IPS DF 6.9 (cell line): ENCODE measurements at regions not wholly inside any gene's neighbourhood (a gene's known extent, or its start where the extent isn't known, plus 50 kb on each side); places are given as distances from the start of the nearest gene placed in this dataset.

ENCODE experiments used
- DNase-seq: peaks from one replicate; pipeline ENCODE4 v3.0.0-alpha.2; 2013; ENCODE audit warnings: low read depth, low spot score
- H3K27ac ChIP-seq: one replicate; pipeline ENCODE4 v1.5.1; 2013; ENCODE audit warnings: low read length, control low read depth
- H3K27me3 ChIP-seq: 2 replicates; pipeline ENCODE4 v1.6.1; 2013; ENCODE audit warnings: mild to moderate bottlenecking, low read length; ENCODE audit not compliant: control insufficient read depth, insufficient read depth
- H3K36me3 ChIP-seq: 2 replicates; pipeline ENCODE4 v1.6.1; 2013; ENCODE audit warnings: low read length; ENCODE audit not compliant: control insufficient read depth, insufficient read depth
- H3K4me1 ChIP-seq: 2 replicates; pipeline ENCODE4 v1.6.1; 2013; ENCODE audit warnings: low read length; ENCODE audit not compliant: control insufficient read depth, insufficient read depth
- H3K4me3 ChIP-seq: 2 replicates; pipeline ENCODE4 v1.5.1; 2013; ENCODE audit warnings: mild to moderate bottlenecking, low read length
- H3K9me3 ChIP-seq: 2 replicates; pipeline ENCODE4 v1.6.1; 2013; ENCODE audit warnings: low read length, inconsistent platforms; ENCODE audit not compliant: control insufficient read depth, insufficient read depth
- WGBS: extraction: QIAGEN DNeasy Blood & Tissue Kit; methylation state at CpG from one replicate; pipeline ENCODE4 v1.1.7; 2013; ENCODE audit warnings: mixed read lengths, missing lambda C conversion rate; ENCODE audit not compliant: insufficient read length, insufficient coverage; 5-methylcytosine and 5-hydroxymethylcytosine counted together

DNA sequence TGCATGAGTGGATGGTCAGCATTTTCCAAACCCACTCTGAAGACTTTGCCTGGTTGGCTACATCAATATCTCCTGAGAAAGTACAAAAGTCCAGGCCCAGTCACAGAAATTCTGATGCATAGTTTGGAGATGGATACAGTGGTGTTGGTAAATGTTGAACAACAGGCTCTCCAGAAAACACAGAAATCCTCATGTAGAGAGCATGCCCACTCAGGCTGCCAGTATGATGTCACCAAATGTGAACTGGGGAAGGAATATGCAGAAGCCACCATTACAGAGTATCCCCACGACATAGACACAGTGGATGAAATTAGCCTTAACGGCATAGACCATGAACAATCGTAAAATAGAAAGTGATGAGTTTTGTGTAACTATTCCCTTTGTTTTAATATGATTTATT is 97.1 kb upstream of the NXT1 start:
- Histone ChIP-seq H3K4me1 (no peaks in the 10 kb centered on the region), H3K36me3 (no peaks in the 10 kb centered on the region), H3K4me3 (no peak overlapping the region), H3K27me3 (no peaks in the 10 kb centered on the region), H3K27ac (no peak overlapping the region), H3K9me3 (no peaks in the 10 kb centered on the region)
- DNase-seq: no peak
- WGBS: no CpG with 5 or more reads among the region's 3 CpGs

DNA sequence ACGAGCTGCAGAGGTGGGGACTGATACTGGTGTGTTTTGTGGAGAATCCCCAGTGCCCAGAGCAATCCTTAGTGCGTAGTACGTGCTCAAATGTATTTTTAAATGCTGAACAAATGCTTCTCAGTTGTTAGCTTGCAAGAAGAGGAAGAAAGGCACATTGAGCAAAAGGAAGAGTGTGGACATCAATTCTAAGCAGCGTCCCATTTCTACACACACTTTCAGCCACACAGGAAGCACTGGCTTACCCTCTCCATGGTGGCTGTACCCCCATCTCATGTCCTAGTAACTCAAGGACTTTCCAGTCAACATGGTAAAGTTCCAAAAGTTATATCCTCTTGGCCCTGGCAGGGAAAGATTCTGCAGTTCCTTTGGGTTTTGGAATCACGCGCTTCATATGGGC is 98.8 kb upstream of the NXT1 start:
- no peak for DNase-seq
- no peaks in the 10 kb centered on the region for H3K27me3 ChIP-seq
- no peak overlapping the region for H3K27ac ChIP-seq
- no peaks in the 10 kb centered on the region for H3K9me3 ChIP-seq
- H3K36me3 ChIP-seq: no peaks in the 10 kb centered on the region
- no peak overlapping the region for H3K4me3 ChIP-seq
- H3K4me1 ChIP-seq: no peaks in the 10 kb centered on the region
- no CpG with 5 or more reads among the region's 6 CpGs for WGBS

DNA sequence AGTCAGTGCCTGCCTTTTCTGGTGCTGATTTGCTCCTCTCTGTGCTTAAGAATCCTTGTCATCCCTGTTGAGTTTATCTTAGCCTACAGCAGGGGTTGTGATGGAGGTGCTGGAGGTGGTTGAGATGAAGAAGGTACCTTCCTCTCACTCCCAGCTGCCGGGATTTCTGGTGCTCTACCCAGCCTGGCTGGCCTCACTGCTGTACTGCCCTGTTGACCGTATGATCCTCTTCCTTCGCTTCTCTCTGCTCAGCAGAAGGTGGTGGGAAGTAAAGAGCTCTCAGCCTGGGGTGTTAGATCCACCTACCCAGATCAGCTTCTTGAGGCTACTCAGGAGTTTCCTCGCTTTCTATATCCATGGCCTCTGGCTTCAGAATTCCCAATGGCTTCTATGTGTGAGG is 101.0 kb upstream of the NXT1 start:
- H3K4me3 ChIP-seq: no peak overlapping the region
- H3K27me3 ChIP-seq: no peaks in the 10 kb centered on the region
- H3K27ac ChIP-seq: no peak overlapping the region
- WGBS: no CpG with 5 or more reads among the region's 4 CpGs
- no peak for DNase-seq
- H3K36me3 ChIP-seq: no peaks in the 10 kb centered on the region
- no peaks in the 10 kb centered on the region for H3K4me1 ChIP-seq
- H3K9me3 ChIP-seq: no peaks in the 10 kb centered on the region

DNA sequence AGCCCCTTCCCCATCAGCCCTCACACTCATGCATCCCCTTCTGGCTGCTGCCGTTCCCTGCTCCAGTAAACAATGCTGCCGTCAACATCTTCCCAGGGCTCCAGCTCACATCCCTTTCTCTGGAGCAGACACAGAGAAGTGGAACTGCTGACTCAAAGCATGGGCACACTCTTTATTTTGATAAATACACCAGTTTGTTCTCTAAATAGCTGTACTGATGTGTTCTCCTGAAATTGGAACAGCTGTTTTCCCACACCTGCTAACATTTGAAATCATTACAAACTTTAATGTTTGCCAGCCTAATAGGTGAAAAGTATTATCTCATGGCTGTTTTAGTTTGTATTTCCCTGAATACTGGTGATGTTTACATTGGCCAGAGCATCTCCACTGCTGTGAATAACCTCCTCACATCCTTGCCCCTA is 102.1 kb upstream of the NXT1 start:
- Histone ChIP-seq H3K4me1 (no peaks in the 10 kb centered on the region), H3K36me3 (no peaks in the 10 kb centered on the region), H3K27me3 (no peaks in the 10 kb centered on the region), H3K27ac (no peak overlapping the region), H3K4me3 (no peak overlapping the region), H3K9me3 (no peaks in the 10 kb centered on the region)
- WGBS: no CpG with 5 or more reads among the region's 2 CpGs
- DNase-seq: no peak

DNA sequence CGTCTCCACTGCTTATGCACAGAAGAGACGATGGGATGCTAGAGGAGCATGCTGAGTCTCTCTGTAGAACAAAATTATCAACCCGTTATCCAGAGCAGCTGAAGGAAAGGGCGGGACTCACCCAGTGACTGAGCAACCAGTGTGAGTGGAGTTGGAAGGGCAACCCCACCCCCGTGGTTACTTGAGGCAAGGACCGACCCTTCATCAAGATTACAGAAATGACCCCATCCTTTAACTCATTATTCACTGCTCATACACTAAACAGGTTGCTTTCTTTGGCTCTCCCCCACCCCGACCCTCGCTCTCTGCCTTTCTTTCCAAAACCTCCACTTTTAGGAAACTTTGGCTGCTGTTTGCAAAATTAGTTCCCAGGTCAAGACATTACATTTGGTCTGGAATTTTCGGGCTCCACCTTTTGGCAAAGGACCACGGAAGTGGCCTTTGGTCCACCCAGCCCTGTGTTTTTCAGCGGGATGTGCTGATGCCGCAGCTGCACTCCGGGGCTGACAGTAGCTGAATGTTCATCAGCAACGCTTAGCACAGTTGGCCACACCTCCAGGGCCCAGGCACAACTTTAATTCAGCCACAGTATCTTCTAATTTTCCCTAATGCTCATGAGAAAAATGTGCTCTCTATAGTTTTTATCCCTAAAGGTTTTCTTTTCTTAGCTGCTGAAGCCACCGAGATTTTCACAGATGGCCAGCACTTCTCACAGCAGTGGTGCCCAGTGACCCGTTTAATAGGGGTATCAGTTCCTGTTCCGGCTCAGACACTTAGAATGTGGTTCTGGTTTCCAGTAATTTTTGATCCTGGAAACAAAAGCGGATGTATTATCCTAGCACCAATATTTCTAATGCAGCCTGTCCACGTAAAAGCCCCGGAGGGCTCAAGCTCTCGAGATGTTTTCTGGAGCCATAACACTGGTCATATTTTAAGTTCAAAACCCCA is 103.6 kb upstream of the NXT1 start:
- no CpG with 5 or more reads among the region's 21 CpGs for WGBS
- H3K4me1 ChIP-seq: no peaks in the 10 kb centered on the region
- H3K36me3 ChIP-seq: no peaks in the 10 kb centered on the region
- no peaks in the 10 kb centered on the region for H3K9me3 ChIP-seq
- no peak overlapping the region for H3K27ac ChIP-seq
- no peak overlapping the region for H3K4me3 ChIP-seq
- DNase-seq: no peak
- no peaks in the 10 kb centered on the region for H3K27me3 ChIP-seq

DNA sequence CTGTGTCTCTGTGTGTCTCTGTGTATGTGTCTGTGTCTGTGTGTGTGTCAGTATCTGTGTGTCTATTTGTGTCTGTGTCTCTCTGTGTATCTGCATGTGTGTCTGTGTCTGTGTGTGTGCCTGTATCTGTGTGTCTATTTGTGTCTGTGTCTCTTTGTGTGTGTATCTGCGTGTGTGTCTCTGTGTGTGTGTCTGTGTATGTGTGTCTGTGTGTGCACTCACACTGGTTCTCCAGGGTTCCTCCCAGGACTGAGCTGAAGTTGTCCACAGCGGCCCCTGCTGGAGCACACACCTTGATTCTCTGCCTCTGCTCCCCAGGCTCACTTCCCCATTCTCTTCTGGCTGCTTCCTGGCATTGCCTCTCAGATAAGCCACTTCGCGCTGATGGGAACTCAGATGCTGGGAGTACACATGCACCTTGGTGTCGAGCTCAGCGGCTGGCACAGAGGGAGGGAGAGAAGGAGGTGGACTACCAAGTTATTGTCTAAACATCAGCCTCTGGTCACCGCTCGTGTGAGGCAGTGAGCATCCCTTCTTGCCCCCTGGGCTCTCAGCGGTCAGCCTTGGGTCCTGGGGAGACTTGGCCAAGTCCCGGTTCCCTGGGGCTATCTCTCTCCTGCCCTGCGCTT is 104.9 kb upstream of the NXT1 start:
- DNase-seq: peak; percentile 45
- no peak overlapping the region for H3K4me3 ChIP-seq
- H3K9me3 ChIP-seq: no peaks in the 10 kb centered on the region
- H3K27ac ChIP-seq: no peak overlapping the region
- WGBS: no CpG with 5 or more reads among the region's 11 CpGs
- H3K36me3 ChIP-seq: no peaks in the 10 kb centered on the region
- H3K4me1 ChIP-seq: no peaks in the 10 kb centered on the region
- H3K27me3 ChIP-seq: no peaks in the 10 kb centered on the region

DNA sequence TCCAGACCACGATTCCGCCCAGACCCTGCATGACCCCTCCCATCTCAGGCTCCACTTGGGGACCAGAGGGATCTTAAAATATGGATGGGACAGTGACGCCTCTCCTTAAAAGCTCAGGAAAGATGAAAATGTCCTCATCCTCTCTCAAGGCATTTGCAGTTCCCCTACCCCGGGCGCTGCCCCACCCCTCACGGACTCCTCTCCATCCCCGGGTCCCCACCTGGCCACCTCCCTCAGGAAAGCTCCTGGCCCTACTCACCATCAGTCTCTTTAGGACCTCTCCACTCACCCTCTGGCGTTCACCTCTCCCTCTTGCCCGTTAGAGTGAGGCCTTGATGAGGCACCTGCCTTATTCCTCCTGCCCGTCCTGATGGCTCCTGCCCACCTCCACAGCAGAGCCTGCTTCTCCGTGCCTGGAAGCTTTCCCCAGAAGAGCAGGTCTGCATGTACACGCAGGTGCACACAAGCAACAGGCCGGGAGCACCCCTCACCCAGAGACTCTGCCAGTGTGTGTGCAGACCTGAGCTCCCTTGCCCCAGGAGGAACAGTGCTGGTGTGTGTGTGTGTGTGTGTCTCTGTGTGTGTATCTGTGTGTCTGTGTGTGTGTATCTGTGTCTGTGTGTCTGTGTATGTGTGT is 105.6 kb upstream of the NXT1 start:
- DNase-seq: no peak
- no peak overlapping the region for H3K27ac ChIP-seq
- H3K27me3 ChIP-seq: no peaks in the 10 kb centered on the region

DNA sequence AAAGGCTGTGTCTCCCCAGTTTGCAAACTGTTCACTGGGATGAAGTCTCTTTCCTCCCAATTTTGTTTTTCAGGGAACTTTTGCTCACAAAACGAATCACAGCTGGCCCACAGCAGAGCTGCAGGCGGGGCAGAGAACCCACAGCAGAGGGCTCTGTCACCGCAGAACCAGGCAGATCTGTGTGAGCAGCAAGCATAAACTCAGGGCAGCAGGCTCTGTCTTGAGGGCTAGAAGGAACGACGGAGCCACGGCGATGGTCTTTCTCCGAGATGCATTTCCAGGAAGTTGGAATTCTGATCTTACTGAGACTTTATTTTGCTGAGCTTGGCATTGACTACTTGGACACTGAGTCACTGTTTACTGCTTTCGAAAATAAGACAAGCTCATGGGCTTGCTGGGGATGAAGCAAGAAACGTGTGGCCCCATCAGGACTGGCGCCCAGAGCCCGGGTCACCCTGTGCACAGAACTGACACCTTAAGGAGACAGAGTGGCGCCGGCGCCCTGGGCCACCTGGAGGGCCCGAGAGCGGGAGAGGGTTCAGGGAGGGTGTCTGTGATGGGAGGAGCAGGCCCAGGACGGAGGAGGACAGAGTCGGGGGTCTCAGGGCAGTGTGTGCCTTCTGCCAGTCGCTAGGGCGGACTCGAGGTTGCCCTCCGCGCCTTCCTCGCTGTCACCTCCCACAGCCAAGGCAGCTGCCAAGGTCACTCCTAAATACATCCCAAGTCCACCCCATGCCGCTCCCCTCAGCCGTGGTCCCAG is 106.3 kb upstream of the NXT1 start:
- Histone ChIP-seq H3K27ac (no peak overlapping the region), H3K4me3 (no peak overlapping the region), H3K36me3 (no peaks in the 10 kb centered on the region), H3K27me3 (no peaks in the 10 kb centered on the region), H3K4me1 (no peaks in the 10 kb centered on the region), H3K9me3 (no peaks in the 10 kb centered on the region)
- no peak for DNase-seq
- WGBS: no CpG with 5 or more reads among the region's 27 CpGs

More for the DNA sequence above, 105.6 kb upstream of the NXT1 start:
- H3K9me3 ChIP-seq: no peaks in the 10 kb centered on the region
- no peaks in the 10 kb centered on the region for H3K4me1 ChIP-seq
- WGBS: no CpG with 5 or more reads among the region's 13 CpGs
- no peak overlapping the region for H3K4me3 ChIP-seq
- no peaks in the 10 kb centered on the region for H3K36me3 ChIP-seq

DNA sequence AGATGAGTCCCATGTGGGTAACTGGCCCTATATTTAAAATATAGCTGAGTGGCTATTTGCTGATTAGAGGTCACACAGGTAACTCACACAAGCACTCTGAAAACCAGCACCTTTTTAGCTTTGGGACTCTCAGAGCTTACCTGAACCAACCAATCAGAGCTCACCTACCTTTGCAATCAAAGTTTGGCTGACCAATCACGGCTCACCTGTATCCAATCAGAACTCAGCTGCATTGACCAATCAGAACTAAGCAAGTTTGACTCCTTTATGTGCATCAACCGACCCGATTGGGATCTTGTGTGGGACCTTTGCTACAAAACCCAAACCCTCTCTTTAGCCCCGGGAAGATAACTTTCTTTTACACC is 106.8 kb upstream of the NXT1 start:
- H3K4me3 ChIP-seq: no peak overlapping the region
- WGBS: no CpG with 5 or more reads among the region's 4 CpGs

DNA sequence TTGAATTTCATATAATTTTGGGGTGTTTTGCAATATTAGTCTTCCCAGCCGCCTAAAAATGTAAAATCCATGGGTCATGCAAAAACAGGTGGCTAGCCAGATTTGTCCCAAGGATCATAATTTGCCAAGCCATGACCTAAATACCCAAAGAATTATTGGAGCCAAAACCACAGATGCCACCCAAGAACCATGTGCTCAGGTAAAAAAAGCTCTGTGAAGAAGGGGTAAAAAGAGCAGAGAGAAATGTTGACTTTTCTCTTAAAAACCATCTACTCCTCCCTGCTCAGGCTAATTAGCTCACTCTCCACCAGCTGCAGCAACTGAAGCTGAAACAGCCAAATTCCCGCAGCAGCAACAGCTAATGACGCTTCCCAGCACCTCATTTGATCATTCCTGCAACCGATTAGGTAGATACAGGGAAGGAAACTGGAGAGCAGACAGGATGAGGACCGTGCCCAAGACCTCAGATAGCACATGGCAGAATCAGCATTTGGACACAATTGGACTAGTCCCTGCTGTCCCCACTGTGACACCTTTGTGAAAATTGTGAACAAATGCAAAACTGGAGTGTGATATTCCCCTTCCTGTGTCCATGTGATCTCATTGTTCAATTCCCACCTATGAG is 107.9 kb upstream of the NXT1 start:
- no CpG with 5 or more reads among the region's 5 CpGs for WGBS
- H3K36me3 ChIP-seq: no peaks in the 10 kb centered on the region
- H3K27ac ChIP-seq: no peak overlapping the region
- H3K4me3 ChIP-seq: no peak overlapping the region
- H3K4me1 ChIP-seq: no peaks in the 10 kb centered on the region
- H3K27me3 ChIP-seq: no peaks in the 10 kb centered on the region
- DNase-seq: no peak
- H3K9me3 ChIP-seq: no peaks in the 10 kb centered on the region

More for the DNA sequence above, 106.8 kb upstream of the NXT1 start:
- H3K27ac ChIP-seq: no peak overlapping the region
- H3K27me3 ChIP-seq: no peaks in the 10 kb centered on the region
- no peaks in the 10 kb centered on the region for H3K36me3 ChIP-seq
- no peaks in the 10 kb centered on the region for H3K9me3 ChIP-seq
- DNase-seq: no peak
- H3K4me1 ChIP-seq: no peaks in the 10 kb centered on the region
